Fibroblast of lung (primary cell): ENCODE measurements at regions not wholly inside any gene's neighbourhood (a gene's known extent, or its start where the extent isn't known, plus 50 kb on each side); places are given as distances from the start of the nearest gene placed in this dataset.
A peak's percentile ranks its signal among the peaks of the same experiment; 100 is the strongest.

Experiments
- DNase-seq, 2 donors: peaks; one replicate each; pipeline versions ENCODE4 v3.0.0 to v3.0.0-alpha.2; 2010; ENCODE audit warnings: low read depth in 2 of 2
- H2AFZ ChIP-seq: 2 replicates; pipeline ENCODE4 v1.5.1; 2012; ENCODE audit warnings: low read length, control low read depth, inconsistent platforms
- H3K27ac ChIP-seq: 2 replicates; pipeline ENCODE4 v1.5.1; 2011; ENCODE audit warnings: low read length, control low read depth; ENCODE audit not compliant: insufficient read depth
- H3K27me3 ChIP-seq: 2 replicates; pipeline ENCODE4 v1.5.1; 2011; ENCODE audit warnings: mild to moderate bottlenecking, low read length; ENCODE audit not compliant: control insufficient read depth, insufficient read depth
- H3K36me3 ChIP-seq: 2 replicates; pipeline ENCODE4 v1.5.1; 2011; ENCODE audit warnings: low read length; ENCODE audit not compliant: control insufficient read depth, insufficient read depth
- H3K4me1 ChIP-seq: 2 replicates; pipeline ENCODE4 v1.5.1; 2011; ENCODE audit warnings: low read length; ENCODE audit not compliant: control insufficient read depth, insufficient read depth; ENCODE audit errors: extremely low read depth
- H3K4me2 ChIP-seq: 2 replicates; pipeline ENCODE4 v1.5.1; 2011; ENCODE audit warnings: low read length, control low read depth; ENCODE audit not compliant: insufficient read depth; ENCODE audit errors: extremely low read depth
- H3K4me3 ChIP-seq, 4 experiments: fragments of 200-600 bp in 1 of 4; sonication (generic) in 1 of 4; replicated peaks in 1 of 4; 2 replicates each; pipeline ENCODE4 v1.5.1; 2011 to 2016; ENCODE audit warnings: low read length in 4 of 4, low read depth in 3 of 4, mild to moderate bottlenecking in 3 of 4, control low read depth in 2 of 4, inconsistent platforms in 1 of 4, mixed read lengths in 1 of 4; ENCODE audit not compliant: insufficient read depth in 1 of 4; ENCODE audit errors: control extremely low read depth in 1 of 4
- H3K79me2 ChIP-seq: 2 replicates; pipeline ENCODE4 v1.5.1; 2012; ENCODE audit warnings: mild to moderate bottlenecking, low read length, inconsistent platforms; ENCODE audit not compliant: control insufficient read depth, insufficient read depth
- H3K9ac ChIP-seq: 2 replicates; pipeline ENCODE4 v1.5.1; 2011; ENCODE audit warnings: mild to moderate bottlenecking, low read length, control low read depth; ENCODE audit not compliant: insufficient read depth
- H3K9me3 ChIP-seq: 2 replicates; pipeline ENCODE4 v1.5.1; 2012; ENCODE audit warnings: low read depth, low read length; ENCODE audit not compliant: control insufficient read depth, insufficient read depth
- H4K20me1 ChIP-seq: 2 replicates; pipeline ENCODE4 v1.5.1; 2011; ENCODE audit warnings: low read length; ENCODE audit not compliant: control insufficient read depth, insufficient read depth; ENCODE audit errors: extremely low read depth
- CTCF ChIP-seq, 2 donors: IDR thresholded peaks in 1 of 2; conservative IDR thresholded peaks in 1 of 2; 1 replicate in 1 of 2; 2 replicates in 1 of 2; pipeline ENCODE4 v1.5.1; 2011 to 2012; ENCODE audit warnings: low read length in 2 of 2, control low read depth in 1 of 2, inconsistent platforms in 1 of 2, low read depth in 1 of 2, mild to moderate bottlenecking in 1 of 2
- EZH2 ChIP-seq: IDR thresholded peaks from 2 replicates; pipeline ENCODE4 v1.5.1; 2012; ENCODE audit warnings: low read length, control low read depth, mild to moderate bottlenecking; ENCODE audit errors: missing control alignments

- Histone ChIP-seq H3K9me3 (no peaks in the 10 kb centered on the region), H3K9ac (no peak overlapping the region), H3K27me3 (no peaks in the 10 kb centered on the region), H3K4me2 (no peak overlapping the region), H4K20me1 (no peaks in the 10 kb centered on the region), H3K4me3 (no peak overlapping the region), H3K79me2 (no peaks in the 10 kb centered on the region), H3K27ac (no peak overlapping the region), H2AFZ (no peak overlapping the region), H3K4me1 (peaks cover 10% of the 10 kb centered on the region), H3K36me3 (no peaks in the 10 kb centered on the region)
- DNase-seq: peak in 1 of 2 donors; percentile 68
- TF ChIP-seq EZH2 (no peak), CTCF (conservative IDR thresholded peaks at IDR 0.05 in 1 of 2, IDR thresholded peaks at IDR 0.05 in 1 of 2; ENCODE audit: low read depth in 1 of 2, low read length in 2 of 2) (no peak)
These were observed 78.2 kb upstream of the ADCY2 start for GRCh38 chr5:7317751-7318150.

GRCh38 chr5:7320701-7321301 lies 75.1 kb upstream of the ADCY2 start:
- peak in 1 of 2 donors; percentile 93 for DNase-seq
- Histone ChIP-seq H3K9ac (no peak overlapping the region), H3K27ac (peak overlapping the region; percentile 75), H3K27me3 (no peaks in the 10 kb centered on the region), H3K36me3 (no peaks in the 10 kb centered on the region), H3K4me3 (no peak overlapping the region), H3K9me3 (no peaks in the 10 kb centered on the region), H4K20me1 (no peaks in the 10 kb centered on the region), H3K4me1 (peaks cover 10% of the 10 kb centered on the region), H2AFZ (no peak overlapping the region), H3K4me2 (no peak overlapping the region), H3K79me2 (no peaks in the 10 kb centered on the region)
- no peak for TF ChIP-seq EZH2
- TF ChIP-seq CTCF (conservative IDR thresholded peaks at IDR 0.05 in 1 of 2, IDR thresholded peaks at IDR 0.05 in 1 of 2; ENCODE audit: low read depth in 1 of 2, low read length in 2 of 2): no peak

- H2AFZ ChIP-seq: no peak overlapping the region
- no peak for TF ChIP-seq CTCF (conservative IDR thresholded peaks at IDR 0.05 in 1 of 2, IDR thresholded peaks at IDR 0.05 in 1 of 2; ENCODE audit: low read depth in 1 of 2, low read length in 2 of 2)
- no peak for TF ChIP-seq EZH2
- peak overlapping the region; percentile 49 for H3K4me2 ChIP-seq
- H3K4me1 ChIP-seq: peaks cover 10% of the 10 kb centered on the region
- H3K36me3 ChIP-seq: no peaks in the 10 kb centered on the region
- no peaks in the 10 kb centered on the region for H3K9me3 ChIP-seq
- peak overlapping the region; percentile 75 for H3K27ac ChIP-seq
- DNase-seq: peak; percentile 44 to 100
- H3K79me2 ChIP-seq: no peaks in the 10 kb centered on the region
- no peak overlapping the region for H3K9ac ChIP-seq
- no peaks in the 10 kb centered on the region for H3K27me3 ChIP-seq
- no peak overlapping the region for H3K4me3 ChIP-seq
- no peaks in the 10 kb centered on the region for H4K20me1 ChIP-seq
These were observed 74.2 kb upstream of the ADCY2 start for GRCh38 chr5:7321724-7322123.
